ENCODE measurements at regions not wholly inside any gene's neighbourhood (a gene's known extent, or its start where the extent isn't known, plus 50 kb on each side); places are given as distances from the start of the nearest gene placed in this dataset.

DNA sequence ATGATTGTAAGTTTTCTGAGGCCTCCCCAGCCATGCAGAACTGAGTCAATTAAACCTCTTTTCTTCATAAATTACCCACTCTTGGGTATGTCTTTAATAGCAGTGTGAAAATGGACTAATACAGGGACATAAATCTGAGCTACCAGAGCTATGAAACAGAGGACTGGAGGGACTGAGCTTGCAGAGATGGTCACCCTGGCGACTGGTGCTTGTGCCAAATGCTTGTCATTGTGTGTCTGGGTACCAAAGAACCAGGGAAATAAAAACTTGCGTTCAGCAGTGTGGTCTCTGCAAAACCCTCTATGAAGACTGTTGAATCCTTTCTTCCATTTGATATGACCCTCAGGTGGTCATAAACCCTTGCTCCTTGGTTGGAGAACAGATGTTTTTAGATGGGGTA lies 105.1 kb upstream of the PRL start:
- DNase-seq, result no peak

DNA sequence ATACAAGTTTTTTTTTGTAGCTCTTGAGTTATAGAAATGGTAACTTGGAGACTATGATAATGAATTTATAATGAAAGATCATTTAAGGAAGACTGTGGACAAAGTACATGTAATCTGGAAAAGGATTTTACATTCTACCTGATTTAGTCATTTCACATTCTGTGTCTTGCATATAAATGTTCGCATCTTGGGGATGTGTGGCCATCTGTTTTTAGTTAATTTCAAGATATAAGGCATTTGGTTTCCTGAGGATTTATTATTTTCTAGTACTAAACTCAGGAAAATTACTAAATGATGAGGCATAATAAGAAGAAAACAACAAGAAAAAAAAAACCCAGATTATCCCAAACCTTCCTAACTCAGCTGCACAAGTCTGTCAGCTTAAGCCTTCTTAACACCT lies 112.7 kb upstream of the PRL start:
- DNase-seq, result no peak

DNA sequence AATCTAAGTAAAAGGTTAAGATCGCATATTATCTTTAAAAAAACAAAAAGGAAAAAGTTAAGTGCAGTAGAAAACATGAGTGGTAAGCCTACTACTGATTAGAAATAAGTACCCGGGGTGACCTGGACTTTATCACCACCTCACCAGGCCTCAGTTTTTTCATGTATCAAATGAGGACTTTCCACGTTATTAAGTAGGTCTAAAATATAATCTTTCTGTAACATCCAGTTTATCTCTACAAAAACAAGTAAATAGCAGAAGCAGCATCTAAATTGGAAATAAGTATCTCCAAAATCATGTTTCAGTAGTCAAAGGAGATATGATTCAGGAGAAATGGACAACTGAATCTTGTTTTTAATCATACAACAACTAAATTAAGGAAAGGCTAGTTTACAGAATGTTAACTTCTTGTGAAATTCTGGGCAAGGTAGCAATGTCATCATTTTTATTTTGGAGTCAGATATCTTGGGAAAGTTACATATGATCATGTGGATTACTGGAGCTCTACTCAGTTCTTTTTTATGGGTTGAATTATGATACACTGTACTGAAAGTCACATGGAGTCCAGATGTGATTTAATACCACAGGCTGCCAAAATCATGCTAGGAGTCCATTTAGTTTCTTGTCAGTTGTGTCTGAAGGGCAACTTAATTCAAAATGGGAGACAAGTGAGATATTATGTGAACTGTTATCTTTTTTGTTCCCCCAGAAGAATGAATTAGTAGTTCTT lies 114.7 kb upstream of the PRL start:
- no peak for DNase-seq

DNA sequence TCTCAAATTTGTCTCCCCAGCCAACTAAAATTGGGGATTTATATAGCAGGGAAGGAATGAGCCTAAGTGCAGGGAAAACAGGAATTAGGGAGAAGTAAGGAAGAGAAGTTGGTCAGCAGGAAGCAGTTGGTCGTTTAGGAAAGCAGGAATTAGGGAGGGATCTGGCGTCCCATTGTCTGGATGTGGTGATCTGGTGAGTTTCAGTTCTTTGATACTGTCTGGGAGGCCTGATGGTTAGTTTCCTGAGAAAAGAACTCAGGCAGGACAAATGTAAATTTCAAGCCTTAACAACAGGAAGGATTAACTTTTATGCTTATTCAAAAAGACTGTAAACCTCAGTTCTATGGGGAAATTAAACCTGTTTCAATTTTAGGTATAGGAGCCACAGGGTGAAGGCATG lies 116.2 kb upstream of the PRL start:
- no peak for DNase-seq

DNA sequence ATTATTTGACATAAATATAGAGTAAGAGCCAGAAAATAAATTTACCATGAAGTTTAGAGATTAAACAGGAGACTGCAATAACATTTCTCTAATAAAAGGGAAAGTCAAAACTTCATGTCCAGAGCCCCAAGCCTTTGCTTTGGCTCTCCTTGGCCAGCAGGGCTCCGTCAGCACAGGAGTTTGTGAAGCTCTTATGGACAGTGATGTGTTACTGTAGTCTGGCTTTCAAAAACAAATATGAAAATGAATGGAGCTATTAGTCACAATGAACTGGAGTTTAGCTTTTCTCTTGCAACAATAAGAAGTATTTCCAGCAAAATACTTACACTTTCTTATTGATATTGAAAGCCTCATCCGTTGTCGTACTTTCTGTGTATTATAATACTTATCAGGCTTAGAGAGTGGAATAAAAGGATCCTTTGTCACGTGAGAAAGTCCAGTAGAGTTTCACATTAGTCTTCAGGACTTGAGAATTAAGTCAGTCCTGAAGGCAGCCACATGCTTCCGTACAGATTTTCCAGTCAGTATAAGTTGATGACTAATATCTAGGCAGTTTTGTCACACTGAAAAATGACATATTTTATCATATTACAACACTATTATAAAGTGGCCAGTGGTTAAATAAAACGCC lies 117.0 kb upstream of the PRL start:
- no peak for DNase-seq

DNA sequence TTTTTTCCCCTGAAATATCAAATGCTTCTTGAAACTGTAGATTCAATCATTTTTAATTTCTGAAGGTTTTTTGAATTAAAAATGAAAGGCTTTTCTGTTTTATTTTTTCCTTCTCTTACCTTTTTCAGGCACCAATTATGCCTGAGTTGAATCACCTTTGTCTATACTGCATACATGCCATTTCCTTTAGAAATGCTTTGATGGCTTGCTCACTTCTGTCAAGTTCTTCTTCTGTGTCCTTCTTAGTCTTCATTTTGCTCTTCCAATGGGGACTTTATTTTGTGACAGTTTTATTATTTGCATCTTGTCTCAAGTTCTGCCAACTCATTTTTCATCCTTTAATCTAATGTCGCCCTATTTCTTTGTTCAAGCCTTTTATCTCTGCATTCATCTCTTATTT lies 121.9 kb upstream of the PRL start:
- DNase-seq, result no peak

DNA sequence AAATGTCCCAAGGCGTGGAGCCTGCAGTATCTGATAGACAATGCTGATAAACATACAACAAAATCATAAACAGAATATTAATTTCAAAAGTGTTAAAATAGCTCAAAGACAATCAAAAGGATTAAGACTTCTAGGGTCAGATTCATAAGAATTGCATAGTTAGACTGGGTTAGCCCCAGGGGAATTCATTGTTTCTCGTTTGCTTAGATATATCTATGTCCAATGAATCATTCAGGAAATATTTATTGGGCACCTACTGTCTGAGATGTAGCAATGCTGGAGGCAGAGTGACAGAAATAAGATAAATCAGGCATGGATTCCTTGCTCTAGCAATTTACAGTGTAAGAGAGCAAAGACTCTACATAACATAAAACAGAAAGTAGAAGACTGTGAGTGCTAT lies 124.4 kb upstream of the PRL start:
- DNase-seq, result no peak

DNA sequence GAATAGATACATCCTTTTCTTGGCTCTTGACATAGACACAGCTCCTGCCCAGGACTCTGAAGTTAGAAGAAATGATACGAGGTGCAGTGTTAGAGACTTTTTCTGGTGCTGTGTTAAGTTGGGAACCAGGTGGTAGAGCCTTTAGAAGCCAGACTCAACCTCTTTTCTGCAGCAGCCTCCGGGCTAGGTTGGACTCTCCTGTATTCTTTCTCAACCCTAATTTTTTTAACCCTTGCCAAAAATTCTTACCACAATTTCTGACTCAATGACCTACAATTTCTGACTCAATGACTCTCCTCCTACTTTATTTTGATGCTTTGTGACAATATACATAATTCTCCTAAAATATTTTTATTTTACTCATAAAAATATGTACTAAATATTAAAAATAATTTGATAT lies 127.4 kb upstream of the PRL start:
- no peak for DNase-seq

DNA sequence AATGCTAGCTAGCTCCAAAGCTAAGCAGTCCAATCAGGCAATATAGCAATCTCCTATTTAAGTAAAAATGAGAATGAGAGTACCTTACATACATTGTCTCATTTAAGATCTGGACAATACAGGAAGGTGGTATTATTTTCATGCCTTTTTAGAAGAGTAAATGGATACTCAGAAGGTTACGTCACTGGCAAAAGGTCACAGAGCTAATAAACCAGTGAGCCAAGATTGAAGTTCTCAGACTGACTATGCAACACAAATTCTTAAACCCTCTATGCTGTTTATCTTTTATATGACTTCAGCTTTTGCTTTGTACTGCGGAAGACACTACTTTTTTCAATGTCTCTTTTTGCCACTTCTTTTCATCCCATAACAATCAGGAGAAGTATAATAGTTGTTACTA lies 135.2 kb upstream of the PRL start:
- no peak for DNase-seq

DNA sequence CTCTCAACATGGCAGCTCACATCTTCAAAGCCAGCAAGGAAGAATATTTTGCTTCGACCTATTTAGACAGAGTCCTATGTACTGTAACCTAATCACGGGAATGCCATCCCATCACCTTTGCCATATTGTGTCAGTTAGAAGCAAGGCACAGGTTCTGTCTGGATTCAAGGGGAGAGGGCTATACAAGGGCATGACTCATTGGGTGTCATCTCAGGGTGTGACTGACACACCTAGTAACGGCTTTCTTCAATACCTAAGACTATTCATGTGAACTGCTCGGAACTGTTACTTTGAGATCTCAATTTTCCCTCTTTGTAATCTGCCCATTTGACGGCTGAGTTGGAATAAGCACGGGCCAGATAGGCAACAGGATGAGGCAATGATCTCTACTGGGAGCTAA lies 135.6 kb upstream of the HDGFL1 start:
- DNase-seq, result no peak

DNA sequence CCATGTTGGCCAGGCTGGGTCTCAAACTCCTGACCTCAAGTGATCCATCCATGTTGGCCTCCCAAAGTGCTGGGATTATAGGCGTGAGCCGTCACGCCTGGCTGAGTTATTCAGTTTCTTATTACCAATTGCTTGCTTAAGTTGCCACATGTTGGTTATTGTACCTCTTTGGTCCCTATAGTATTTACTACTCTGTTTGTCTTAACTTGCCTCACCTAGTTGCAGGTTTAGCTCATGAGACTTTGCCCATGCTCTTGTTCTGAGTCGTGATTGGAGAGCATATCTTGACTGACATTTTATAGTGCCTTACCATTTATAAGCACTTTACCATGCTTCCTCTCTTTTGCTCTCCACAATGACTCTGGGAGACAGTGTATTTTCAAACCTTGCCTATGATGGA lies 134.2 kb upstream of the HDGFL1 start:
- DNase-seq, result no peak

DNA sequence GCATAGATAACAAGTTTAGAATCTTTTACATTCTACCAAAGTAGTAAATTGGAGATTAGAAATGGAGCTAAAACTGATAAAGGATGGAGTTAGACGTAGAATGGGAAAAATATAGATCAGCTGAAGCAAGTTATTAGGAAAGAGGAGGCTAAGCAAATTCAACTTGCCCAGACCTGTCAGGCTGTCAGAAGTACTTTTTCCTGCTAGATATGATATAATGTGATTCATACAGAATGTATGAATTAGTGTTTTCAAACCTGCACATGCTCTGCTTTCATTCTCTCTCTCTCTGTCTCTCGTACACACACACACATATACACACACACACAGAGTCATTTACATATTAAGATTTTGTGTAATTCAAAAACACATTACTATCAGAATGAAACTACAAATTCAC lies 133.2 kb upstream of the HDGFL1 start:
- no peak for DNase-seq

DNA sequence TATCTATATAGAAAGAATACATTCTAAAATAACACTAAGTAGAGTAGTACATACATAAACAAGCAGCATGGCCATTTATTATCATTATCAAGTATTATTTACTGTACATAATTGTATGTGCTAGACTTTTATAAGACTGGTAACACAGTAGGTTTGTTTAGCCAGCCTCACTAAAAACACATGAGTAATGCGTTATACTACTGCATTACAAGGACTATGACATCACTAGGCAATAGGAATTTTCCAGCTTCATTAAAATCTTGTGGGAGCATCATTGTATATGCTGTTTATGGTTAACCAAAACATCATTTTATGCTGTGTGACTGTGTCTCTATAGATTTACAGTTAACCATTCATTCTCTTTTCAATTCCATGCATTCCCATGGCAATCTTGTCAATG lies 131.7 kb upstream of the HDGFL1 start:
- DNase-seq, result no peak

DNA sequence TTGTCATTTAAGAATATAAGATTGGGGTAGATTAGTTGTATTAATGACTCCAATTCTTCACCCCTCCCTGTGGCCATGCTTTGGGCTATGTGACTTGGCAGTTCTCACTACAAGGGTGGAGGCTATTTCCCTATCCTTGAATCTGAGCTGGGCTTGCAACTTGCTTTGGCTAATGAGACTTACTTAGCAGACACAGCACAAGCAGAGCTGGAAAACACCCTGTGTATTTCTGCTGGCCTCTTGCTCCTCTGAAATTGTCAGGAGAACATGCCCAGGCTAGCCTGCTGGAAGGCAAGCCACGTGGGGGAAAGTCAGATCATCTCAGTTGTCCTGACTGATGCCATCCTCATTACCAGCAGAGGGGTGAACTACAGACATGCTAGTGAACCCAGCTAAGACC lies 126.5 kb upstream of the HDGFL1 start:
- DNase-seq, result no peak

DNA sequence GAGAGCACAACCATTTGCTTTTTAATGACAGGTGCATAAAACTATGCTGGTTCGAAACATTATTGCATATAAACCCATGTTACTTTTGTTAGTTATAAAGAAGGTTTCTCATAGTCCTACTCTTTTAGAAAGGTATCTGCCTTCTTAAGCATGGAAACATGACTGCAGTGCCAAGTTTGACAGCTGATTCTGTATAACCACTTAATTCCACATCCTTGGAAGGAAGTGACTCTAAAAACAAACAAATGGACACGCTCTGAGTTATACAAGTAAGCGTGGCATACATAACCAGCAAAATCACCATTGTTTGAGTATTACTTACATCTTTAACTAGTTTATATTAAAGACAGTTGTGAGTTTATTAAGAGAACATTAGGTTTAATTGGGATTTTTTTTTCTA lies 125.0 kb upstream of the HDGFL1 start:
- DNase-seq, result no peak

DNA sequence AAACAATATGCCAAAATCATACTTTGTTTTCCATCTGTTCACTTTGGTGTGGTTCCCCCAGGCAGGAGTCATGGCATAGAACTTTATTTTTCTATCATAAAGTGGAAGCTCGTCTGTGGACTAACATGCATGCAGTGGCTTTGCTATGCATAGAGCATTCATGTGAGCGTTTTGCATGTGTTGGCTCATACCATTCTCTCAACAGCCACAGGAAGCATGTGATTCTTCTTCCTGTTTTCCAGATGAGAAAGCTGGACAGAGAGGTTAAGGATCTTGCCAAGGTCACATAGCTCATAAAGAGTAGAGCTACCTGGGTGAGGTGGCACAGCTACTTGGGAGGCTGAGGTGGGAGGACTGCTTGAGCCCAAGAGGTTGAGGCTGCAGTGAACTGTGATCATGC lies 123.4 kb upstream of the HDGFL1 start:
- DNase-seq, result no peak

DNA sequence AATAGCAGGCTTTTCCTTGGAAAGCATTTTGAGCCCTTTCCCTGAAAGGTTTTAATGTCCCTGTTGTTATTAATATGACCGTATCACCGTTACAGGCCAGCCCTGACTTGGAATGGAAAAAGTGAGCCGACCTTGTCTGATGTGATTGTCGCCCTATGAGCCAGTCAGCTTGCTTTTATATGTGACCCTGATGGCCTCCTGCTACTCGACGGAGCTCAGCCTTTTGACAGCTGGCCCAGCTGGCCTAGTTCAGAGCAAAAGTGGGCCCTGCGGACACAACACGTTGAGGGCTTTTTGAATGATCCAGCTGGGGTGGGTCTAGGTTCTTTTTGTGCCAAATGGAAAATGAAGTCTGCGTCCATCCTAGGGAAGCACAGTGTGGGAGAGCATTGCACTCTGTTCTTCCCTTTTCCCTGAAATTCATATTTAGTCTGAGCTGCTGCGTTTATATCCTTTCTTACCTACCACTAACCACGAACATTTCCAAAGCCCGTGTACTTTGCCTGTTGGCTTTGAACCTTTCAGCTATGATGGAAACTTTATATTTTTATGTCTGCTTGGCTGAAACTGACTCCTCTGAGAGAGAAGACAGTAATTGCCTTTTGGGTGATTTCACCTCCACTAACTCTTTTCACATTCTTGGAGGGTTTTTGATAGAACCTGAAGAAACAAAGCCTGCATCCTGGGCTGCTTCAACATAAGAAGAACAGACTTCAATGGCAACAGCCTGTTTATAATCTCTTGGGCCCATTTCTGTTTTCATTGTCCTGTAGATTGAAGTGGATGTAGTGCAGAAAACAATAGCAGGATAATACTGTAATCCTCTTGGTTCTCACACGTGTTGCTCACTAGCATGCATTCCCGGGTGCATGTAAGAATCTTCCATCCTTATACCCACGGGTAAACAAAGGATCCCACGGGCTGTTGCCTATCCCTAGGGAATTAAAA lies 121.8 kb upstream of the HDGFL1 start:
- DNase-seq, result peak; percentile 64

DNA sequence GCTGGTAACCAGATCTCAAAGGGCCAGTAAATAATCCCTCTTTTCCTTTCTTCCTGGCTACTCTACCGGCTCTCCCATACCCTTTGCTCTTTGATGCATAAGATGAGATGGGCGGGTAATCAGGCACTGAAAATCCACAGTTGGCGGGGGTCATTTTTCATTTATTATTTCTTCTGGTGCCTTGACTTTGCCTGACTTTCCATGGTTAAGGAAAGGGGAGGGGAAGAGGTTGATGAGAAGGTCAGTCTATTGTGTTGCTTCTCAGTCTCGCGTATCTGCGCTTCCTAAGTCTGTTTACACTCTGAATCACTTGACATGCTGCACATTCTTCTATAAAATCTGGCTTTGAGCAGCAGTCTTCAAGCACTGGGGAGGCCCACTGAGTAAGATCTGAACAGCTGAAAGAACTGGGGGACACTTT lies 121.1 kb upstream of the HDGFL1 start:
- DNase-seq, result peak; percentile 99

DNA sequence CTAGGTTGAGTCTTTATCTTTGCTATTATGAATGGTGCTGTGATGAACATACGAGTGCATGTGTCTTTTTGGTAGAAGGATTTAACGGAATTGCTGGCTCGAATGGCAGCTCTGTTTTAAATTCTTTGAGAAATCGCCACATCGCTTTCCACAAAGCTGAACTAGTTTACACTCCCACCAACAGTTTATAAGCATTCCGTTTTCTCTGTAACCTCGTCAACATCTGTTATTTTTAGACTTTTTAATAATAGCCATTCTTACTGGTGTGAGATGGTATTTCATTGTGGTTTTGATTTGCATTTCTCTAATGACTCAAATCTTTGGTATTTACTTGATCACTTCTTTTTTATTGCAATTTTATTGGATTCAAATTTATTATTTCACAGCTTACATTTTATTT lies 117.4 kb upstream of the HDGFL1 start:
- DNase-seq, result no peak

DNA sequence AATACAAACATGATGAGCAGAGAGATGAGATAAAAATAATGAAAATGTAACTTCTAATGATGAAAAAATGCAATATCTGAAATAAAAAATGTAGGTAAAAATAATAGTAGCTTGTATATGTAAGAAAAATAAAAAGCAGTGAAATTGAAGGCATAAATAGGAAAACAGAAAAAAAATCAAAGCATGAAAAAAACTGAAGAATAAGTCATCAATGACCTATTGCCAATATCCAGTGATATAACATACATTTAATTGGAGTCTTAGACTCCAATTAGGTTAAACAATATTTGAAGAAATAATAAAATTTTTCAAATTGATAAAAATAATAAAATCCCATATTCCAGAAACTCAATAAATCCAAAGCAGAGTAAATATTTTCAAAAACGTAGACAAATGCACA lies 114.0 kb upstream of the HDGFL1 start:
- no peak for DNase-seq

DNA sequence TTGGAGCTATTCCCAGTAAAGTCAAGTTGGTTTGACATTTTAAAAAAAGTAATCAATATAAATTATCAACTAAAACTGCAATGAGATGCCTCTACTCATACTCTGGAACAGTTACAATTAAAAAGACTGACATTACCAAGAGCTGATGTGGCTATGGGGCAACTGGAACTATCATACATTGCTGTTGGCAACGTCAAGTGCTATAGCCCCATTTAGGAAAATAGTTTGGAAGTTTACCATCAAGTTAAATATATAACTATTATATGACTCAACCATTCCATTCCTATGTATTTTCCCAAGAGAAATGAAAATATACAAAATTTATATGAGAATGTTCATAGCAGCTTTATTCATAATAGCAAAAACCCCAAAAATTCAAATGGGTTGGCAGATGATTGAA lies 111.4 kb upstream of the HDGFL1 start:
- DNase-seq, result no peak

DNA sequence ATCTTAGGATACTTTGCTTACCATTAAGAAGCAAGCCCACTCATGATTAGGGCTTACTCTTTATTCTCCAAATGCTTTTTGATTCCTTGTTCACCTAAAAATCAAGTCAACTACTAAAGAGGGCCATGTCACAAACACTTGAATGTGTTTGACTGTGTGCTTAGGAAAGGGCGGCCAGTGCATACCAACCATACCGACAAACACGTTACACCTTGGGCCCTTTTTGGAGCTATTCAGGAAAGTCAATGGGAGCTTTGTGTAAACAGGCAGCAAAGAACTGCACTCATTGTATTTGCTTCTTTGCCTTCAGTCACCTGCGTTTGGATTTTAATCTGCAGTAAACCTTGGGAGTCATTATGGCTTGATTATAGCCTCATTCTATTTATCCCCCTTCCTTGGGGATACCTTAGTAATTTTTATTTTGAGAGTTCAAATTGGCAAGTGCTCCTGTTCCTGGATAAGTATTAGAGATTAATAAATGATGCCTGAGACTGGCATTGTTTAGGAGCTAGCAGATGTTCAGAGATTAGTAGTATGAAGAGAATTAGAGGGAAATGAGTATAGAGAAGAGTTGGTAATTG lies 102.6 kb upstream of the HDGFL1 start:
- no peak for DNase-seq

DNA sequence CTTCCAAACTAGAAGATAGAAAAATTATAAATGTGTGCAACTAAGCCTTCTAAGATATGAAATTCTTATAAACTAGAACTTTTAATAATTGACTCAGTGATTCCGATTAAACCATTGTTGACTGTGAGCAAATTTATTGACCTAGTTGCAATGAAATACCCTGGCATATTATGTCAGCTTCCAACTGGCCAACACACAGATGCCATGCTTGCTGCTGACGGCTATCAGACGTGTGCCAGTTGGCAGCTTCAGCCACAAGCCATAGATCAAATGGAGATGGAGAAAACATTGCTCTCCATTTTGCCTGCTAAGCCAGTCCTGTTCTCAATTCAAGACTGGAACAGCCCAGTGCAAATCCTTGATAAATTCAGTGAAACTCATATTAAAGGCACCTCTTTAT lies 101.7 kb upstream of the HDGFL1 start:
- no peak for DNase-seq
